Ishikawa (cell line): ENCODE measurements at regions not wholly inside any gene's neighbourhood (a gene's known extent, or its start where the extent isn't known, plus 50 kb on each side); places are given as distances from the start of the nearest gene placed in this dataset.

ENCODE experiments used
- CEBPB ChIP-seq: IDR thresholded peaks from 2 replicates; pipeline ENCODE4 v1.6.1; 2012
- CREB1 ChIP-seq: IDR thresholded peaks from 2 replicates; pipeline ENCODE4 v1.6.1; 2012; ENCODE audit warnings: low read depth
- EGR1 ChIP-seq: IDR thresholded peaks from 2 replicates; pipeline ENCODE4 v1.6.1; 2012
- EP300 ChIP-seq: IDR thresholded peaks from 2 replicates; pipeline ENCODE4 v1.6.1; 2012; ENCODE audit warnings: borderline replicate concordance
- FOXM1 ChIP-seq: IDR thresholded peaks from 2 replicates; pipeline ENCODE4 v1.6.1; 2012; ENCODE audit warnings: low read depth, borderline replicate concordance
- NFIC ChIP-seq: IDR thresholded peaks from 2 replicates; pipeline ENCODE4 v1.6.1; 2012
- RAD21 ChIP-seq: IDR thresholded peaks from 2 replicates; pipeline ENCODE4 v1.6.1; 2012; ENCODE audit warnings: low read depth
- REST ChIP-seq: IDR thresholded peaks from 2 replicates; pipeline ENCODE4 v1.6.1; 2012; ENCODE audit warnings: low read depth, mild to moderate bottlenecking
- TAF1 ChIP-seq: IDR thresholded peaks from 2 replicates; pipeline ENCODE4 v1.6.1; 2012; ENCODE audit warnings: low read depth, mild to moderate bottlenecking
- TCF12 ChIP-seq: IDR thresholded peaks from 2 replicates; pipeline ENCODE4 v1.6.1; 2012; ENCODE audit warnings: low read depth
- TEAD4 ChIP-seq: IDR thresholded peaks from 2 replicates; pipeline ENCODE4 v1.6.1; 2012
- USF1 ChIP-seq: IDR thresholded peaks from 2 replicates; pipeline ENCODE4 v1.6.1; 2012
- YY1 ChIP-seq: IDR thresholded peaks from 2 replicates; pipeline ENCODE4 v1.6.1; 2012; ENCODE audit warnings: low read depth
- ZBTB7A ChIP-seq: IDR thresholded peaks from 2 replicates; pipeline ENCODE4 v1.6.1; 2012; ENCODE audit warnings: low read depth
- TF ChIP-seq, protein P1 (sequence below): IDR thresholded peaks from 2 replicates; pipeline ENCODE4 v1.6.1; 2012

DNA sequence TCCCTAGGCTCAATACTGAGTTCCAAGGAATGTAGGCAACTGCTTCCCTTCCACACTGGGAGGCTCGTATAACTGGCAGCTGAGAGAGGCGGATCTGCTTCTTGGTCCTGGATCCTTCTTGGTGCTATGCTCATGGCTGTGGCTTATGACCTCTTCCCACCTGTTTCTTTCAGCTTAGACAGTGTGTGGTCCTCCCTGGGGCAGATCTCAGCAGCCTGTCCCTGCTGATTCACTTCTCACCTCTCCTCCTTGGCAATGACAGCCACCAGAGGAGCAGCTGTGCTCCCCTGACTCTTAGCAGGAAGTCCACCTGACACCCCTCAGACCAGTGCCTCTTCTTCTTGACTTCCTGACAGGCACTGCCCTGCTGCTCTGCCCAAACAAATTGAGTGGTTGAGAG is 75.1 kb upstream of the PTGFRN start:
- no peak for TF ChIP-seq TCF12
- no peak for TF ChIP-seq EGR1
- TF ChIP-seq CEBPB = no peak
- no peak for TF ChIP-seq NFIC
- no peak for TF ChIP-seq TEAD4

- no peak for TF ChIP-seq USF1
- TF ChIP-seq RAD21 = no peak
- TF ChIP-seq CREB1 = no peak
- no peak for TF ChIP-seq NFIC
- no peak for TF ChIP-seq TAF1
- TF ChIP-seq FOXM1 = no peak
- TF ChIP-seq EGR1 = no peak
- TF ChIP-seq, protein P1, sequence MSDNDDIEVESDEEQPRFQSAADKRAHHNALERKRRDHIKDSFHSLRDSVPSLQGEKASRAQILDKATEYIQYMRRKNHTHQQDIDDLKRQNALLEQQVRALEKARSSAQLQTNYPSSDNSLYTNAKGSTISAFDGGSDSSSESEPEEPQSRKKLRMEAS = no peak
- no peak for TF ChIP-seq CEBPB
- TF ChIP-seq YY1 = no peak
- no peak for TF ChIP-seq REST
- TF ChIP-seq TEAD4 = no peak
- TF ChIP-seq EP300 = no peak
- no peak for TF ChIP-seq ZBTB7A
- TF ChIP-seq TCF12 = no peak
Measured at GRCh38 chr1:116835161-116835560, 74.6 kb upstream of the PTGFRN start.

DNA sequence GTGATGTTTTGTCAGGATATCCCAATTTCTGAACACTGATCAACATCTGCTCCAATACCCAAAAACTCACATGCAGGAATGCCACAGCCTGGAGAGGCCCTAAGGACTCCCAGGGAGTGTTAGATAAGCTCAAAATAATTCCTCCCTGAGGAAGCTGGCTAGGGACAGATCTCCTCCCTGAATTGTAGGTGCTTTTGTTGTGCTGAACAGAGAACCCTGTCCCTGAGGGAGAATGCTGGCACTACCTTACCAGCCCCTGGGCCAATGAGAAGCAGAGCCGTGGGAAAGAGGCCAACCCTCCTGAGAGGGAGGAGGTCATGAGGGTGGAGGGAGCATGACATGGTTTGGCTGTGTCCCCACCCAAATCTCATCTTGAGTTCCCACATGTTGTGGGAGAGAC is 73.6 kb upstream of the PTGFRN start:
- no peak for TF ChIP-seq USF1
- no peak for TF ChIP-seq CREB1
- TF ChIP-seq RAD21 = no peak
- no peak for TF ChIP-seq FOXM1
- no peak for TF ChIP-seq NFIC
- no peak for TF ChIP-seq TCF12
- TF ChIP-seq TEAD4 = no peak
- no peak for TF ChIP-seq EGR1
- TF ChIP-seq, protein P1 = no peak
- no peak for TF ChIP-seq EP300
- no peak for TF ChIP-seq ZBTB7A
- no peak for TF ChIP-seq CEBPB

GRCh38 chr1:116841569-116842344 is 68.0 kb upstream of the PTGFRN start:
- TF ChIP-seq ZBTB7A (no peak), CEBPB (no peak)
- TF ChIP-seq, protein P1 = no peak

- TF ChIP-seq TEAD4 (peak; percentile 63), CEBPB (no peak), RAD21 (peak; percentile 53), EP300 (no peak), FOXM1 (no peak)
Measured at GRCh38 chr1:116842654-116843053, 67.1 kb upstream of the PTGFRN start.

DNA sequence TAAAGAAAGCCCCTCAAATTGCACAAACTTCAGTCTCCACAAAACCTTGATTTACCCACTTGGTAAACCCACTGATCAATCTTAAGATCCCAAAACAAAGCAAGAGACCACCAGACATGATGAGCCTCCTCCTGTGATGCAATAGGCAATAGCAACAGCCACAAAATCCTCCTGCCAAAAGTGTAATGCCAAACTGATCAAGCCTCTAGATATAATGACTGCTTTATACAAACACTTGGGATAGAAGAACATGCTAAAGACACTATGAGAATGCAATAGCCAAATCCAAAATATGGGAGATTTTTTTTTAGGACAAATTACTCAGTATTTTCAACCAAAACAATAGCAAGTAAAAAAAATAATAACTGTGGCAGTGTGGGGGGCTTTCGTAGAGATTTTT is 64.9 kb upstream of the PTGFRN start:
- TF ChIP-seq ZBTB7A (no peak), RAD21 (no peak), YY1 (no peak), REST (no peak), FOXM1 (no peak)
